H1 (cell line): ENCODE measurements at regions not wholly inside any gene's neighbourhood (a gene's known extent, or its start where the extent isn't known, plus 50 kb on each side); places are given as distances from the start of the nearest gene placed in this dataset.

ENCODE experiments used
- EZH2 ChIP-seq: fragments of 200-600 bp; sonication (generic); IDR thresholded peaks from 2 replicates; pipeline ENCODE4 v1.7.1; 2012; ENCODE audit warnings: low read depth, mild to moderate bottlenecking, moderate library complexity, low read length, inconsistent platforms; ENCODE audit not compliant: severe bottlenecking
- MAFK ChIP-seq: IDR thresholded peaks from 2 replicates; pipeline ENCODE4 v1.6.1; 2012; ENCODE audit warnings: low read depth, mild to moderate bottlenecking, improper control_type of control experiment, low read length
- TAF7 ChIP-seq: optimal IDR thresholded peaks from 2 replicates; pipeline ENCODE3; 2011; ENCODE audit warnings: low read depth, mild to moderate bottlenecking, inconsistent platforms, low read length, moderate library complexity, borderline replicate concordance

GRCh38 chr1:68812333-68812732 lies 315.5 kb upstream of the DEPDC1 start (continued):
- TF ChIP-seq EZH2 (no peak), TAF7 (no peak), MAFK (no peak)
- TF ChIP-seq, all 59 proteins: peak for 0
